HCT116 (cell line): ENCODE measurements at regions not wholly inside any gene's neighbourhood (a gene's known extent, or its start where the extent isn't known, plus 50 kb on each side); places are given as distances from the start of the nearest gene placed in this dataset.

ENCODE experiments used
- ATAC-seq: fragments of 200-7000 bp; cut with Tn5 transposase; 2 replicates; pipeline ENCODE4 v1.9.1; 2020; ENCODE audit warnings: mild to moderate bottlenecking, moderate library complexity
- BruUV-seq: library from RNA; stranded (reverse); fragments of 400-500 nt; replicated peaks from 2 replicates; lab custom pipeline; 2021; lab: Mats Ljungman, UMichigan
- CTCF ChIA-PET: fragments of 300-600 bp; sonication (Branson Sonifier 250); formaldehyde crosslinking; loops from one replicate; lab custom pipeline; 2021; ENCODE audit warnings: antibody characterized with exemption; lab: Charles Lee
- POLR2A ChIA-PET: fragments of 300-600, 350-600 bp; sonication (Branson Sonifier 250); formaldehyde crosslinking; loops from one replicate; lab custom pipeline; 2021; ENCODE audit warnings: antibody characterized with exemption; lab: Charles Lee
- RAD21 ChIA-PET, 2 experiments: fragments of 300-600 bp; sonication (Branson Sonifier 250); formaldehyde crosslinking; loops; one replicate each; lab custom pipeline; 2023; ENCODE audit warnings: low total read pairs in 2 of 2; ENCODE audit not compliant: uncharacterized antibody in 2 of 2, unreplicated experiment in 2 of 2, low non-redundant PET in 1 of 2; lab: Charles Lee
- DNase-seq: peaks from one replicate; pipeline ENCODE4 v3.0.0-alpha.2; 2010; ENCODE audit warnings: low read depth, low spot score
- H2AFZ ChIP-seq: fragments of 200-600 bp; shearing (Covaris generic), sonication (generic); 2 replicates; pipeline ENCODE4 v1.6.1; 2017; ENCODE audit warnings: low read depth, mixed run types, mixed read lengths, antibody characterized with exemption, low read length; ENCODE audit not compliant: poor library complexity, severe bottlenecking
- H3K27ac ChIP-seq: 2 replicates; pipeline ENCODE4 v1.5.1; 2012; ENCODE audit warnings: low read depth, low read length
- H3K27me3 ChIP-seq: fragments of 200-600 bp; sonication (generic); 2 replicates; pipeline ENCODE4 v1.6.1; 2016; ENCODE audit warnings: mixed run types, low read length, mixed read lengths; ENCODE audit not compliant: insufficient read depth
- H3K36me3 ChIP-seq, 2 experiments: fragments of 200-500 bp in 1 of 2; fragments of 200-600 bp in 1 of 2; sonication (Bioruptor generic) in 1 of 2; sonication (generic) in 1 of 2; 2 replicates each; pipeline versions ENCODE4 v1.5.1 to v1.6.1; 2014 to 2016; ENCODE audit warnings: low read length in 2 of 2, inconsistent platforms in 1 of 2, mixed read lengths in 1 of 2, mixed run types in 1 of 2; ENCODE audit not compliant: insufficient read depth in 2 of 2, control insufficient read depth in 1 of 2
- H3K4me1 ChIP-seq, 2 experiments: fragments of 200-600 bp in 1 of 2; sonication (generic) in 1 of 2; 2 replicates each; pipeline versions ENCODE4 v1.5.1 to v1.6.1; 2012 to 2017; ENCODE audit warnings: low read length in 2 of 2, inconsistent platforms in 1 of 2, mild to moderate bottlenecking in 1 of 2, mixed read lengths in 1 of 2, mixed run types in 1 of 2, moderate library complexity in 1 of 2; ENCODE audit not compliant: insufficient read depth in 2 of 2, control insufficient read depth in 1 of 2
- H3K4me2 ChIP-seq: fragments of 200-600 bp; sonication (generic); 2 replicates; pipeline ENCODE4 v1.6.1; 2017; ENCODE audit warnings: mixed run types, low read length, mixed read lengths
- H3K4me3 ChIP-seq, 2 experiments: fragments of 200-600 bp in 1 of 2; sonication (generic) in 1 of 2; replicated peaks in 1 of 2; 2 replicates each; pipeline ENCODE4 v1.5.1; 2011 to 2016; ENCODE audit warnings: low read length in 2 of 2, control low read depth in 1 of 2, low read depth in 1 of 2, mild to moderate bottlenecking in 1 of 2, mixed read lengths in 1 of 2, mixed run types in 1 of 2
- H3K79me2 ChIP-seq: fragments of 200-600 bp; sonication (generic); 2 replicates; pipeline ENCODE4 v1.6.1; 2017; ENCODE audit warnings: mild to moderate bottlenecking, mixed run types, low read length, moderate library complexity, mixed read lengths; ENCODE audit not compliant: insufficient read depth
- H3K9ac ChIP-seq: fragments of 200-600 bp; sonication (generic); 2 replicates; pipeline ENCODE4 v1.6.1; 2016; ENCODE audit warnings: low read length, mixed read lengths
- H3K9me2 ChIP-seq: fragments of 200-600 bp; sonication (generic), shearing (Covaris generic); 2 replicates; pipeline ENCODE4 v1.6.1; 2017; ENCODE audit warnings: mixed run types, mild to moderate bottlenecking, moderate library complexity; ENCODE audit not compliant: insufficient read depth
- H3K9me3 ChIP-seq, 2 experiments: fragments of 200-500 bp in 1 of 2; fragments of 200-600 bp in 1 of 2; sonication (Bioruptor generic) in 1 of 2; sonication (generic) in 1 of 2; 2 replicates each; pipeline ENCODE4 v1.6.1; 2014 to 2017; ENCODE audit warnings: low read length in 2 of 2, mixed read lengths in 2 of 2, inconsistent platforms in 1 of 2, low read depth in 1 of 2, mild to moderate bottlenecking in 1 of 2, mixed run types in 1 of 2, moderate library complexity in 1 of 2; ENCODE audit not compliant: control insufficient read depth in 1 of 2, insufficient read depth in 1 of 2
- H4K20me1 ChIP-seq: fragments of 200-600 bp; sonication (generic), shearing (Covaris generic); 2 replicates; pipeline ENCODE4 v1.6.1; 2017; ENCODE audit warnings: mixed run types, mild to moderate bottlenecking, moderate library complexity; ENCODE audit not compliant: insufficient read depth
- ATF3 ChIP-seq: IDR thresholded peaks from 2 replicates; pipeline ENCODE4 v1.6.1; 2012
- CBX3 ChIP-seq: IDR thresholded peaks from 2 replicates; pipeline ENCODE4 v1.6.1; 2012; ENCODE audit warnings: low read depth
- CTCF ChIP-seq, 3 experiments: fragments of 200-600 bp in 1 of 3; sonication (generic) in 1 of 3; IDR thresholded peaks in 2 of 3; conservative IDR thresholded peaks in 1 of 3; 2 replicates each; pipeline ENCODE4 v1.5.1; 2012 to 2017; ENCODE audit warnings: low read depth in 2 of 3, low read length in 2 of 3, antibody characterized with exemption in 1 of 3, borderline replicate concordance in 1 of 3, control low read depth in 1 of 3, mild to moderate bottlenecking in 1 of 3, mixed read lengths in 1 of 3, mixed run types in 1 of 3, moderate library complexity in 1 of 3; ENCODE audit not compliant: insufficient read depth in 1 of 3
- EGR1 ChIP-seq: IDR thresholded peaks from 2 replicates; pipeline ENCODE4 v1.6.1; 2012; ENCODE audit warnings: low read depth
- EZH2phosphoT487 ChIP-seq: fragments of 200-600 bp; IDR thresholded peaks from 2 replicates; pipeline ENCODE4 v1.6.1; 2018; ENCODE audit warnings: antibody characterized with exemption, borderline replicate concordance
- JUND ChIP-seq: IDR thresholded peaks from 2 replicates; pipeline ENCODE4 v1.6.1; 2012
- RAD21 ChIP-seq: IDR thresholded peaks from 2 replicates; pipeline ENCODE4 v1.6.1; 2012; ENCODE audit warnings: low read depth, mild to moderate bottlenecking
- REST ChIP-seq: IDR thresholded peaks from 2 replicates; pipeline ENCODE4 v1.6.1; 2012; ENCODE audit warnings: low read depth
- SIN3A ChIP-seq: IDR thresholded peaks from 2 replicates; pipeline ENCODE4 v1.6.1; 2012; ENCODE audit warnings: low read depth
- SP1 ChIP-seq: IDR thresholded peaks from 2 replicates; pipeline ENCODE4 v1.6.1; 2012; ENCODE audit warnings: low read depth
- SRF ChIP-seq: IDR thresholded peaks from 2 replicates; pipeline ENCODE4 v1.6.1; 2012; ENCODE audit warnings: low read depth
- YY1 ChIP-seq: IDR thresholded peaks from 2 replicates; pipeline ENCODE4 v1.6.1; 2011; ENCODE audit warnings: low read length, low read depth, moderate library complexity, mild to moderate bottlenecking; ENCODE audit not compliant: insufficient replicate concordance; ENCODE audit errors: extremely low read depth
- ZNF274 ChIP-seq: fragments of 200-500 bp; sonication (Bioruptor generic); IDR thresholded peaks from 2 replicates; pipeline ENCODE4 v1.6.1; 2014; ENCODE audit warnings: mild to moderate bottlenecking, low read depth, low read length, inconsistent platforms
- intact Hi-C: fragments of 100-400 bp; cut with micrococcal nuclease; formaldehyde crosslinking; loops from 2 replicates; pipeline ENCODE4 v1.10.0; 2022

DNA sequence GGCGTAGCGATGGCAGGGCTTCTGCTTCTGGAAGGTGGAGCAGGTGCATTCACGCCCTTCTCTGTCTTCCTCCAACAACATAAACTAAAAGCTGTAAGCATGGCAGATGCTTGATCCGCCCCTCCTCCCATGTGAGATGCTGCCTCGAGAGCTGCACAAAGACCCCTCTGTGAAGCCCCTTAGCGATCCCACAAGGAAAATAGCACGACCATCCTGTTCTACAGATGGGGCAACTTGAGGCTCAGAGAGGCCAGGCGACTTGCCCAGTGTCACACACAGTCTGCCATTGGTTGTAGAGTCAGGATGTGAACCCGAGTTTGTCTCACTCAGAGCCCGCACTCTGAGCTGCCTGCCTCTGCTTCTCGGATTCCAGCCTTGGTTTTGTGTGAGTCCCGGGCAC is 144.4 kb downstream of the SCARB1 start:
- DNase-seq (no peak), ATAC-seq (no peak)
- Histone ChIP-seq H3K9ac (no peak overlapping the region), H2AFZ (no peak overlapping the region), H3K27ac (no peak overlapping the region), H3K4me2 (no peak overlapping the region), H3K4me3 (no peak overlapping the region), H4K20me1 (no peaks in the 10 kb centered on the region), H3K9me2 (no peaks in the 10 kb centered on the region), H3K9me3 (no peaks in the 10 kb centered on the region), H3K27me3 (no peaks in the 10 kb centered on the region), H3K79me2 (no peaks in the 10 kb centered on the region), H3K4me1 (peaks cover 6 to 16% of the 10 kb centered on the region in 2 experiments; a peak in 3 of 4 replicates), H3K36me3 (no peaks in the 10 kb centered on the region)
- RAD21 ChIA-PET, result no interaction called here
- POLR2A ChIA-PET, result no interaction called here
- intact Hi-C loops, result no loop called here
- TF ChIP-seq SIN3A (no peak), JUND (no peak), SP1 (no peak), EZH2phosphoT487 (no peak), CTCF (IDR thresholded peaks at IDR 0.05 in 2 of 3, conservative IDR thresholded peaks at IDR 0.05 in 1 of 3; ENCODE audit: borderline replicate concordance in 1 of 3, insufficient read depth in 1 of 3, low read depth in 2 of 3, low read length in 2 of 3) (no peak), EGR1 (no peak), CBX3 (no peak), ZNF274 (no peak), YY1 (no peak), RAD21 (no peak)
- CTCF ChIA-PET, result no interaction called here
- no TSS peak for BruUV-seq

DNA sequence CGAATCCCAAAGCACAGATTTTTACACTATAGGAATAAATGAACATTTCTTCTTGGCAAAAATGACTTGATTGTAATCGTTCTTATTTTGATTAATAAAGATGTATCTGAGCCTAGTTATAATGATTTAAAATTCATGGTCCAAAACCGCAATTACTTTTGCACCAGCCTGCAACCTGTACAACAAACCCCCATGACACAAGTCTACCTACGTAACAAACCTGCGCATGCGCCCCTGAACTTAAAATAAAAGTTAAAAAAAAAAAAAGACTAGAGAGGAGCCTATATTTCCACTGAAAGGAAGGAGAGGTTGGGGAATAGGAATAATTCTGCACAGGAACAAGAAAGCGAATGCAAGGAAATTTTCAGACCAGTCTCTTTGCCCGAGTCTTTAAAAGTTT is 145.2 kb downstream of the SCARB1 start:
- no TSS peak for BruUV-seq
- TF ChIP-seq JUND (no peak), SIN3A (no peak), REST (no peak), EZH2phosphoT487 (no peak), ATF3 (no peak), SRF (no peak), SP1 (no peak), CTCF (IDR thresholded peaks at IDR 0.05 in 2 of 3, conservative IDR thresholded peaks at IDR 0.05 in 1 of 3; ENCODE audit: borderline replicate concordance in 1 of 3, insufficient read depth in 1 of 3, low read depth in 2 of 3, low read length in 2 of 3) (no peak)

More for the DNA sequence above, 145.2 kb downstream of the SCARB1 start:
- Histone ChIP-seq H3K79me2 (no peaks in the 10 kb centered on the region), H3K27ac (no peak overlapping the region), H3K27me3 (no peaks in the 10 kb centered on the region), H2AFZ (no peak overlapping the region), H4K20me1 (no peaks in the 10 kb centered on the region), H3K9ac (no peak overlapping the region), H3K4me2 (no peak overlapping the region), H3K4me1 (peaks cover 6 to 17% of the 10 kb centered on the region in 2 experiments; a peak in 3 of 4 replicates), H3K4me3 (no peak overlapping the region), H3K36me3 (no peaks in the 10 kb centered on the region), H3K9me2 (no peaks in the 10 kb centered on the region), H3K9me3 (no peaks in the 10 kb centered on the region)
- RAD21 ChIA-PET, result no interaction called here
- ATAC-seq (no peak), DNase-seq (no peak)
- POLR2A ChIA-PET, result no interaction called here
- CTCF ChIA-PET, result no interaction called here
- intact Hi-C loops, result no loop called here
